ENCODE measurements at regions not wholly inside any gene's neighbourhood (a gene's known extent, or its start where the extent isn't known, plus 50 kb on each side); places are given as distances from the start of the nearest gene placed in this dataset.

DNA sequence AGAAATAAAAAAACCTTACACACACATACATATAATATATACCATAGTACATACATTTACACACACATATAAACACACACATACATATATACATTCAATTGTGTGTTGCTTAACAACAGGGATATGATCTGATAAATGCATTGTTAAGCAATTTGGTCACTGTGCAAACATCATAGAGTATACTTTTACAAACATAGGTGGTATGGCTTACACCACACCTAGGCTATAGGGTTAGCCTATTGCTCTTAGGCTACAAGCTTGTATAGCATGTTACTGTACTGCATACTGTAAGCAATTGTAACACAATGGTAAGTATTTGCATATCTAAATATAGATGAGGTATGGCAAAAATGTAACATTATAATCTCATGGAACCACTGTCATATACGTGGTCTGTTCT is 156.8 kb upstream of the ERBB4 start:
- H3K4me1 ChIP-seq = peaks cover 9% of the 10 kb centered on the region

DNA sequence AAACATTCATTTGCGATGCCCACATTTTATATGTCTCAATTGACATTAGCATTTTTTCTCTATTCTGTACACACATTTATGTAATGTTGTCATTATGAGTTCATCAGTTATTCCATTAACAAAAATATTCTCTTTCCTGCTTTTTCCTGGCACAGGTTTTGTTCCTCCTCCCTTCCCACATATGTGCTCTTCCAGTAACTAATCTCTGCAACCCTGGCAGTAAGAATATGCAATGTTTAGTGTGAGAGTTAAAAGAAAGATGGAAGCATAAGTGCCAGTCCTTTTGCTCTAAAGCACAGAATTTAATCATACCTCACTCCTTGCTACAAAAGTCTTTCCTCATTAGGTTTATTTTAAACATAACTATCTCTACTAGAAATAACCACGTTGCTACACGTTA is 155.8 kb upstream of the ERBB4 start:
- H3K27ac ChIP-seq = no peak overlapping the region
- no peak for DNase-seq
- no peaks in the 10 kb centered on the region for H3K27me3 ChIP-seq
- no peak overlapping the region for H3K4me3 ChIP-seq
- peaks cover 9% of the 10 kb centered on the region for H3K4me1 ChIP-seq
- H3K36me3 ChIP-seq = no peaks in the 10 kb centered on the region
- H3K9me3 ChIP-seq (replicated peaks) = no peaks in the 10 kb centered on the region

More for the DNA sequence above, 156.8 kb upstream of the ERBB4 start:
- H3K36me3 ChIP-seq = no peaks in the 10 kb centered on the region
- H3K4me3 ChIP-seq = no peak overlapping the region
- H3K27me3 ChIP-seq = no peaks in the 10 kb centered on the region
- no peaks in the 10 kb centered on the region for H3K9me3 ChIP-seq (replicated peaks)
- no peak overlapping the region for H3K27ac ChIP-seq
- DNase-seq = no peak

DNA sequence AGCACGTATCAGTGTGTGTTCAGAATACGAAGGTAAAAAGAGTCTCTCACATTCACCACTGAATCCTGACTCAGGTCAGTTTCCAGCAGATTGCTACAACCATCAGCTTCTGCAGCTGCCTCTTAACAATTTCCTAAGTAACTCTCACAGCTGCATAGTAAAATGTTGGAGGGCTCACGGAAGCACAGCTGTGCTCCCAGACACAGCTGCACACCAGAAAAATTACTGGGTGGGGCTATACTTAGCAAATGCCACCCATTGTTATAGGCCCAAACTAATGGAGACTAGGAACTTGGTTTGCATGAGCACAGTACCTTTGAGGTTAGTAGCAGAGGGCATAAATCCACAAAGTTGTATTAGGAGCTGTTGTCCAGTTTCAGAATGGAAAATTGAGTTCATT is 153.9 kb upstream of the ERBB4 start:
- DNase-seq = peak; percentile 70 to 84
- no peaks in the 10 kb centered on the region for H3K9me3 ChIP-seq (replicated peaks)
- no peaks in the 10 kb centered on the region for H3K27me3 ChIP-seq
- peaks cover 9% of the 10 kb centered on the region for H3K4me1 ChIP-seq
- peak overlapping the region; percentile 44 for H3K27ac ChIP-seq
- H3K4me3 ChIP-seq = 0 out of 2 replicates have a peak overlapping the region, but pooled peaks have one; percentile 9
- H3K36me3 ChIP-seq = no peaks in the 10 kb centered on the region

DNA sequence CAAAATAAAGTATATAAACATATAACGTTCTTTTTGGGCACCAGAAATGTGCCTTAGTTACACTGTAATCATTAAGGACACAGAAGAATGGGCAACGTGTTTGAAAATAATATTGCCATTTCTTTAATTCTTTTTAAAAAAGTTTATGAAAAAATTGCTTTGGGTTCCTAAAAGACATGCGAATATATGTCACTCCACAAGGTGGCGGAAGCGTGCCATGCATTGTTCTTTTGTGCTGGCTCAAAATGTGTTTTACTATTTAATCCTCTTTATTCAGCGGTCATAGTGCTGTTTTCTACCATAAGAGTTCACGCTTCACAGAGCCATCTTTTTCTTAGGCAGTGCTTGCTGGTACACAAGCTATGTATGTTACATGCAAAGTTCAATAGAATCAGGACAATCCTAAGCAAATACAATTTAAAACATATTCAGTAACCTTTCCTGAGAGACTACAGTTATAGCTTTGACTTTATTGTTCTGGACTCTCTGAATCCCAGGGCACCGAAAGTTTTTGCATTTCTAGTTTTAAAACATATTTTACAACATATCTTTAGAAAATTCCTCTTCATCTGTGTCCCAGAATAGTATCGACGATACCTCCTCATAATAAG is 147.8 kb upstream of the ERBB4 start:
- peak; percentile 30 to 71 for DNase-seq
- Histone ChIP-seq H3K4me3 (no peak overlapping the region), H3K36me3 (no peaks in the 10 kb centered on the region), H3K4me1 (no peaks in the 10 kb centered on the region), H3K27ac (no peak overlapping the region), H3K27me3 (no peaks in the 10 kb centered on the region), H3K9me3 (replicated peaks) (no peaks in the 10 kb centered on the region)

DNA sequence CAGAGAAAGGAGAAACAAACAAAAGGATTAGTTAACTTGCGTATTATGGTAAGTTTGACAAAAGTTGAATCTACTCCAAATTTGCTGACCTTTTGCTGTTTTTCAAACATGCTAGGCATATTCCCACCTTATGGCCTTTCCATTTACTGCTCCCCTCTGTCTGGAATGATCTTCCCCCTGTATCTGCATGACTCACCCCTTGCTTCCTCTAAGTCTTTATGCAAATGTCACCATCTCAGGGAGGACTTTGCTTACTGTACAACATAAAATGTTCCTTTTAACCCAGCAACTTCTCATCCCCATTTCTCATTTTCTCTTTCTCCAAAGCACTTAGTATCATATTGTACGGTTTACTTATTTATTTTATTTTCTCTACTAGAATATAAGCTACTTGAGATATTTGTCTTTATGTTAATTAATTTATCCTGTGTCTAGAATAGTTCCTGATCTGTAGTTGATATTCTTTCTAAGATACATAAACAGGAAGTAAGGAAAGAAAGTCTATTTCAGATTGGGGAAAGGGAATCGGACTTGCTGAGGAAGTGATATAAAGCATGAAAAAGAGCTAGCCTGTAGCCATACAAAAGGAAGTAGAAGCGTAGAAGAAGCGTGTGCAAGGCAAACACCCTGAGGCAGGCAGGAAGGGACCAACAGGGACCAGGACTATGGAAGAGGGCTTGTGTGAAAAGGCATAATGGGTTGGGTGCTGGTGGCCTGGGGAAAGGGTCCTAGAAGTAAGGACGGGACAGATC is 144.9 kb upstream of the ERBB4 start:
- H3K27me3 ChIP-seq = no peaks in the 10 kb centered on the region
- no peaks in the 10 kb centered on the region for H3K36me3 ChIP-seq
- H3K4me3 ChIP-seq = no peak overlapping the region
- DNase-seq = no peak
- H3K9me3 ChIP-seq (replicated peaks) = no peaks in the 10 kb centered on the region
- no peak overlapping the region for H3K27ac ChIP-seq
- H3K4me1 ChIP-seq = no peaks in the 10 kb centered on the region

DNA sequence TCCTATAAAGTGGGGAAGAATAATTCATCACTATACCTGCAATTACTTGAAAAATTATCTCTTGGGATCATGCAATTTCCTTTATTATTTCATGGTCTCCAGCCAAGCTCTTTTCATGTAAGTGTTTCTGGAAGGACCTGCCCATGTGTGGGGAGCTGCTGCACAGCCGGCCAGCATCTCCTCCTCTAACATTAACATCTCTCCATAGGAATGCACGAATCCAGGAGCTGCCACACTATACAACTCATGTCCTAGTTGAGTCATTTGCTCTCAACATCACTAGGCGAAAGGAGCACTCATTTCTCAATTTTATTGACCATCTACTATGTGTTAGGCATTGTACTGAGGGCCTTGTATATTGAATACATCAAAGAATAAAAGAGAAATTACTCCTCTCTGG is 144.3 kb upstream of the ERBB4 start:
- no peak for DNase-seq
- no peaks in the 10 kb centered on the region for H3K36me3 ChIP-seq
- no peak overlapping the region for H3K27ac ChIP-seq
- no peaks in the 10 kb centered on the region for H3K9me3 ChIP-seq (replicated peaks)
- H3K4me1 ChIP-seq = no peaks in the 10 kb centered on the region
- H3K4me3 ChIP-seq = no peak overlapping the region
- H3K27me3 ChIP-seq = no peaks in the 10 kb centered on the region

DNA sequence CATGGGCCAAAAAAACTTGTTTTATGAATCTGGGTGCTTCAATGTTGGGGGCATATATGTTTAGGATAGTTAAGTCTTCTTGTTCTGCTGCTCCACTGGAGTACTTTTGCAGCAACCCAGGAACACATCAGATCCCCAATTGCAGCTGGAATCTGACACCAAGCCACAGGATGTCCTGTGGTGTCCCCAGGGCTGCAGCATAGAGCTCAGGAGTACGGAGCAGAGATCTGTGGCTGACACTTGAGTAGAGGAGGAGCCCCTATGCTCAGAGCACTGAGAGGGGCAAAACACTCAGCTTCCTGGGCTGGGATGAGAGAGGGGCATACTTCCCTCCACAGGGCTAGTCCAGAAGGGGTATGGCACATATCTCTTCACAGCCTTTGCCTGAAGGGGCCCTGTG is 138.9 kb upstream of the ERBB4 start:
- no peaks in the 10 kb centered on the region for H3K27me3 ChIP-seq
- no peaks in the 10 kb centered on the region for H3K36me3 ChIP-seq
- H3K9me3 ChIP-seq (replicated peaks) = no peaks in the 10 kb centered on the region
- no peak overlapping the region for H3K4me3 ChIP-seq
- DNase-seq = peak in 1 of 2 experiments; percentile 15
- H3K27ac ChIP-seq = no peak overlapping the region
- H3K4me1 ChIP-seq = no peaks in the 10 kb centered on the region

DNA sequence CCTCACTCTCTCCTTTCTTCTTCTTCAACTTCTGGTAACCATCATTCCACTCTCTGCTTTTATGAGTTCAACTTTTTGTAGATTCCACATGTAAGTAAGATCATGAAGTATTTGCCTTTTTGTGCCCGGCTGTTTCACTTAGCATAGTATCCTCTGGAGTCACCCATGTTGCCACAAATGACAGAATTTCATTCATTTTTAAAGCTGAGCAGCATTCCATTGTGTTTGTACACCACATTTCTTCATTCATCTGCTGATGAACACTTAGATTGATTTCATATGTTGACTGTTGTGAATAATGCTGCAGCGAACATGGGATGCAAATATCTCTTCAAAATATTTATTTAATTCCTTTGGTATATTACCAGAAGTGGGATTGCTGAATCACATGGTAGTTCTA is 133.6 kb upstream of the ERBB4 start:
- no peak for DNase-seq
- no peaks in the 10 kb centered on the region for H3K4me1 ChIP-seq
- H3K9me3 ChIP-seq (replicated peaks) = no peaks in the 10 kb centered on the region
- no peaks in the 10 kb centered on the region for H3K36me3 ChIP-seq
- no peaks in the 10 kb centered on the region for H3K27me3 ChIP-seq
- no peak overlapping the region for H3K4me3 ChIP-seq
- no peak overlapping the region for H3K27ac ChIP-seq

DNA sequence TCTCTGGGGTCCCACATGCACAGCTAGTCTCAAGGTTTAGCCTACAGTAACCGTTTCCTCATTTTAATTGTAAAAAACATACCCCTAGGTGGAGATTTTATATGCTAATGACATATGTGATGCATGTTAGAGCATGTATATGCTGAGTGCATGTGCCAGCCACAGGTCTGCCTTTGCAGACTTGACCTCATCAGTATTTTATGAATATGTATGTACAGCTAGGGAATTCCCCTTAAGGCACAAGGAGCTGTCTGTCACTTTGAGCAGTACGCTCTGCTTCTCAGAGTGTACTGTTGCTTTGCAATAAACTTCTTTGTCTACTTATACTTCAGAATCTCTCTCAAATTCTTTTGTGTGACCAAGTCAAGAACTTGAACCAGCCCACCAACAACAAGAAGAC is 131.2 kb upstream of the ERBB4 start:
- Histone ChIP-seq H3K27ac (no peak overlapping the region), H3K4me3 (no peak overlapping the region), H3K36me3 (no peaks in the 10 kb centered on the region), H3K27me3 (no peaks in the 10 kb centered on the region), H3K4me1 (no peaks in the 10 kb centered on the region), H3K9me3 (replicated peaks) (no peaks in the 10 kb centered on the region)
- no peak for DNase-seq

DNA sequence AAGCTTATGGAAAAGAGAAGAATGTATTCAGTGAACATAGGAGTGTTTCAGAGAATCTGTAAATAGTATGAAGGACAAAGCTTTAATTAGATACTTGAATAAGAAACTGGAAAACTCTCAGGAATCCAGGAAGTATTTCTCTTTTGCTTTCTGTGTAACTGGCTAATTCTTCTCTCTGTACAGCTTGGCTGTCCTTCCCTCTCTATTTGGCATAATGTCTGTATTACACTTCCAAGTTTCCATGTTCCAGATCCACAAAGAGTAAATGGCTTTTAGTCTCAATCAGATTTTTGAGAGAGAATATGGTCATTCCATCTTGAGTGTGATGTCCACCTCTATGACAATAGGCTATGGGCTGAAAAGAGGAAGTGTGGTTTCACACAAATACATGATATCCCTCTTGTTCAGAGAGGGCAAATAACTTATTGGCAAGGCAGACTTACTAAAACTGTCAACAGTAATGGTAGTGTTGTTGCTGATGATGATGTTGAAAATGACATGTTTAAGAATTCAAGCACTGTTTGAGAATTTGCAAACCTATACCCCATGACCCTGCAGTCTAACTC is 129.2 kb upstream of the ERBB4 start:
- Histone ChIP-seq H3K27me3 (no peaks in the 10 kb centered on the region), H3K9me3 (replicated peaks) (no peaks in the 10 kb centered on the region), H3K27ac (no peak overlapping the region), H3K36me3 (no peaks in the 10 kb centered on the region), H3K4me1 (no peaks in the 10 kb centered on the region), H3K4me3 (no peak overlapping the region)
- no peak for DNase-seq

DNA sequence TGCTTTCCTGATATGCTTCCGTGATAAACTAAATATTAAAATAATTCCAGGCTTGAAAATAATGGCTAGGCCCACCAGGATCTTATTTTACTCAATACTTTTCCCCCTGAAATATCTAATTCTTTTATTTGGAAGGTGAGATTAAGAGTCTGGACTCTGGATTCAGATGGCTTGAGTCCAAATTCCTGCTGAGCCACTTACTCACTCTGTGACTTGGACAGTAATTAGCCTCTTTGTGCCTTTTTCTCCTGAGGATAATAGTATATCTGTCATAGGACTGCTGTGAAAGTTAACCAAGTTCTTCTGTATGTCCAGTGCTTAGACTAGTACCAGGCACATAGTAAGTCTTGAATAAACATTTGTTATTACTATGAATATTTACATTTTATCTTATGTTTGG is 127.3 kb upstream of the ERBB4 start:
- H3K9me3 ChIP-seq (replicated peaks) = no peaks in the 10 kb centered on the region
- no peak overlapping the region for H3K27ac ChIP-seq
- H3K27me3 ChIP-seq = no peaks in the 10 kb centered on the region
- DNase-seq = no peak
- H3K36me3 ChIP-seq = no peaks in the 10 kb centered on the region
- H3K4me3 ChIP-seq = no peak overlapping the region
- H3K4me1 ChIP-seq = no peaks in the 10 kb centered on the region

DNA sequence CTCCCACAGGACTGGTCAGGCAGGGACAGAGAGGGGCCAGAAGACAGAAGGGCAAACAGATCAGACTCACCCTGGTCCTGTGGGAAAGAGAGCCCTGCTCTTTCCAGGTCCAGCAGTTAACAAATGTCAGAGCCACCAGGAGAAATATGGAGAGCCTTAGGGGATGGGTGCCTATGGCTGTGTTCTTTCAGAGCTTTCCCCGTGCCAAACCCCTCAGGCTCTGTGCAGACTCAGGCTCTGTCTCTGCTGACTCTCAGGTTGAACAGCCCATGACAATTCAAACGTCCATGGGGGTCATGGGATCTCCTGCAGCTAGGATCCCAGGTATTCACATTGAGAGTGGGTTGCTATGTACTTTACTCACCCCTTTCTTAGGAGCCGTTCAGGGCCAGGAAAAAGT is 120.8 kb upstream of the ERBB4 start:
- DNase-seq = no peak
- Histone ChIP-seq H3K4me3 (no peak overlapping the region), H3K27me3 (no peaks in the 10 kb centered on the region), H3K4me1 (no peaks in the 10 kb centered on the region), H3K27ac (no peak overlapping the region), H3K9me3 (replicated peaks) (no peaks in the 10 kb centered on the region), H3K36me3 (no peaks in the 10 kb centered on the region)

DNA sequence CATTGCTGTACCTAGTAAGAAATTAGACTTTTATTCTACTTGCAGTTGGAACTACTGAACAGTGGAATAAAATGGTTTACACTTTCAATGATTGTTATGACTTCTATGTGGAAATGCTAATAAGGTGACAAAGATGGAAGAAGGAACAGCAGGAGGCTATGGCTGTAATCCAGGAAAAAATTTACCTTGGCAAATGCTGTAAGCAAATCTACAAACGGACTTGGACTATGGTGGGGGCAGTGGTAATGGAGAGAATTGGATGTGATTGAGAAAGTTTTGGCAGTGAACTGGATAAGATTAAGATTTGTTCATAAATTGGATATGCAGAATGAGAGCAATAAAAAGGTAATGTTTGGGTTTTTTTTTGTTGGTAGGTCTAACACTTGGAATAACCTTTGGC is 111.0 kb upstream of the ERBB4 start:
- no peaks in the 10 kb centered on the region for H3K27me3 ChIP-seq
- H3K4me3 ChIP-seq = no peak overlapping the region
- H3K4me1 ChIP-seq = peaks cover 8% of the 10 kb centered on the region; the same call in 1 of the 2 replicates
- DNase-seq = no peak
- no peaks in the 10 kb centered on the region for H3K9me3 ChIP-seq (replicated peaks)
- no peak overlapping the region for H3K27ac ChIP-seq
- H3K36me3 ChIP-seq = no peaks in the 10 kb centered on the region

DNA sequence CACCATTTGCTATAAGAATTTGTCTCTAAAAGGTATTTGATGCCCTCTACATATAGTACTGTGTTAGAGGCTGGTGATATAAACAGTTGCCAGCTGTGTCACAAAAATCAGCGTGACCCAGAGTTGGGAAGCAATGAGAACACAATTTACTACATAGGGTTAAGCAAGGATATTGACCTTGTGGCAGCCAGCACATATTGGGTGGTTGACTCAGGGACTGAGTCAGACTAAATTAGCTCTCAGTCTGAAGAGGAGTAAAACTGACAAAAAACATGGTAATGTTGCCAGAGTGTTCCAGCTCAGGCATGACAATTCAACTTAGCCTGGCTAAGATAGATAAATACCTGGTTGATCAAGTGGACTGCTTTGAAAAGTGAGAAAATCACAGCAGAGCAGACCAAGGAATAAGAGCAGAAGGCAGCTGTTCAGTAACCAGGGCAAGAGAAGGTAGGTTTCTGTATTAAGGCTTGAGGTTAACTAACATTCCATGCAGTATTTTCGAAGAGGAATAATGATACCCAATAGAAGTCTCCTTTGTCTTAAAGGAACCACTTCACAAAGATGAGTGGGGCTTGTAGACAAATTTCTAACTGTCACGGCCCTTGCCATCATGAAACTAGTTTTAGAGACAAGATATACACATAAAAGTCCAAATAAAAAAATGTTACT is 108.2 kb upstream of the ERBB4 start:
- H3K27ac ChIP-seq = peak overlapping the region; percentile 56
- DNase-seq = peak; percentile 26 to 49
- no peak overlapping the region for H3K4me3 ChIP-seq

DNA sequence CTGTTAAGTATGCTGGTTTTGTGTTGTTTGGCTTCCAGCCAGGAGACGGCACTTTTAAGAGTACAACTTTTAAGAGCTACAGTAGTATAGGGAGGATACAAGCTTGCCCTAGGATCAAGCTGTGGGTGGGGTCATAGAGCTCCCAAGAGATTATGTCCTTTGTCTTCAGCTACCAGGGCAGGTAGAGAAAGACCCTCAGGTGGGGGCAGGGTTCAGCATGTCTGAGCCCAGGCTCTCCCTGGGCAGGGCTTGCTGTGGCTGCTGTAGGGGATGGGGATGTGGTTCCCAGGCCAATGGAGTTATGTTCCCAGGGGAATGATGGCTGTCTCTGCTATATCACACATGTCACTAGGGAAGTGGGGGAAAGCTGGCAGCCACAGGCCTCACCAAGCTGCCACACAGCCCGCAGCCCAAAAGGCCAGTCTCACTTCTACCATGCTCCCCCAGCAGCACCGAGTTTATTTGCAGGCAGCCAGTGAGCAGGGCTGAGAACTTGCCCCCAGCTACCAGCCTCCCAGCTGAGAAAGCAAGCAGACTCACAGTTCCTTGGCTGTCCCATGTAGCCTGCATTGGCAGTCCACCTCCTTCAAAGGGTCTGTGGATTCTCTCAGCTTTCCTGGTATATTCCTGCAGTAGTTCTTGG is 105.7 kb upstream of the ERBB4 start:
- H3K9me3 ChIP-seq (replicated peaks) = no peaks in the 10 kb centered on the region
- H3K4me1 ChIP-seq = peaks cover 8% of the 10 kb centered on the region; the same call in 1 of the 2 replicates
- no peak overlapping the region for H3K27ac ChIP-seq
- no peaks in the 10 kb centered on the region for H3K36me3 ChIP-seq
- H3K27me3 ChIP-seq = no peaks in the 10 kb centered on the region
- DNase-seq = no peak
- no peak overlapping the region for H3K4me3 ChIP-seq

More for the DNA sequence above, 108.2 kb upstream of the ERBB4 start:
- Histone ChIP-seq H3K9me3 (replicated peaks) (no peaks in the 10 kb centered on the region), H3K4me1 (peaks cover 8% of the 10 kb centered on the region; the same call in 1 of the 2 replicates), H3K36me3 (no peaks in the 10 kb centered on the region), H3K27me3 (no peaks in the 10 kb centered on the region)

Measured in SJCRH30 (cell line).